ENCODE measurements at regions not wholly inside any gene's neighbourhood (a gene's known extent, or its start where the extent isn't known, plus 50 kb on each side); places are given as distances from the start of the nearest gene placed in this dataset.

- in situ Hi-C loops (cut with MboI; ENCODE audit: low sequenced_read_pairs, unreplicated experiment) = loop anchor here (10.0 kb wide), 2 partner anchors 94 to 306 kb away; no protein-coding TSS in a partner anchor
- TF ChIP-seq CTCF (IDR thresholded peaks at IDR 0.05; ENCODE audit: borderline replicate concordance, control extremely low read depth, extremely low read depth, insufficient read depth, missing control alignments) = no peak
- DNase-seq (ENCODE audit: low spot score) = no peak
Observed at GRCh38 chr7:98740643-98741042, 123.6 kb downstream of the NPTX2 start.

GRCh38 chr7:98745722-98746318, 124.0 kb downstream of the TMEM130 start:
- in situ Hi-C loops (cut with MboI; ENCODE audit: low sequenced_read_pairs, unreplicated experiment) = loop anchor here (10.0 kb wide), 2 partner anchors 89 to 311 kb away; no protein-coding TSS in a partner anchor
- TF ChIP-seq CTCF (IDR thresholded peaks at IDR 0.05; ENCODE audit: borderline replicate concordance, control extremely low read depth, extremely low read depth, insufficient read depth, missing control alignments) = peak; percentile 84

GRCh38 chr7:98748090-98748489, 121.7 kb downstream of the TMEM130 start:
- no peak for TF ChIP-seq CTCF (IDR thresholded peaks at IDR 0.05; ENCODE audit: borderline replicate concordance, control extremely low read depth, extremely low read depth, insufficient read depth, missing control alignments)
- no peak for DNase-seq (ENCODE audit: low spot score)
- in situ Hi-C loops (cut with MboI; ENCODE audit: low sequenced_read_pairs, unreplicated experiment) = loop anchor here (10.0 kb wide), 2 partner anchors 87 to 313 kb away; no protein-coding TSS in a partner anchor

More at GRCh38 chr7:98745722-98746318, 124.0 kb downstream of the TMEM130 start:
- peak; percentile 80 for DNase-seq (ENCODE audit: low spot score)

- in situ Hi-C loops (cut with MboI; ENCODE audit: low sequenced_read_pairs, unreplicated experiment) = no loop called here
- no peak for DNase-seq (ENCODE audit: low spot score)
- no peak for TF ChIP-seq CTCF (IDR thresholded peaks at IDR 0.05; ENCODE audit: borderline replicate concordance, control extremely low read depth, extremely low read depth, insufficient read depth, missing control alignments)
Observed at GRCh38 chr7:98753176-98753575, 116.6 kb downstream of the TMEM130 start.

- no peak for TF ChIP-seq CTCF (IDR thresholded peaks at IDR 0.05; ENCODE audit: borderline replicate concordance, control extremely low read depth, extremely low read depth, insufficient read depth, missing control alignments)
- in situ Hi-C loops (cut with MboI; ENCODE audit: low sequenced_read_pairs, unreplicated experiment) = no loop called here
- DNase-seq (ENCODE audit: low spot score) = no peak
Observed at GRCh38 chr7:98753989-98754479, 115.8 kb downstream of the TMEM130 start.

GRCh38 chr7:98755138-98755898, 114.5 kb downstream of the TMEM130 start:
- peak; percentile 61 for DNase-seq (ENCODE audit: low spot score)

More at GRCh38 chr7:98755138-98755898, 114.5 kb downstream of the TMEM130 start:
- TF ChIP-seq CTCF (IDR thresholded peaks at IDR 0.05; ENCODE audit: borderline replicate concordance, control extremely low read depth, extremely low read depth, insufficient read depth, missing control alignments) = peak; percentile 25
- in situ Hi-C loops (cut with MboI; ENCODE audit: low sequenced_read_pairs, unreplicated experiment) = no loop called here
